GM12878 (cell line): ENCODE measurements at regions not wholly inside any gene's neighbourhood (a gene's known extent, or its start where the extent isn't known, plus 50 kb on each side); places are given as distances from the start of the nearest gene placed in this dataset.

ENCODE experiments used
- ATAC-seq: fragments of 200-7000 bp; cut with Tn5 transposase; 3 replicates; pipeline ENCODE4 v1.9.1; 2020; ENCODE audit warnings: mild to moderate bottlenecking, moderate library complexity
- BruUV-seq: library from RNA; stranded (reverse); fragments of 400-500 nt; replicated peaks from 2 replicates; lab custom pipeline; 2021; lab: Mats Ljungman, UMichigan
- CTCF ChIA-PET: fragments of 300-600 bp; sonication (Branson Sonifier 250); formaldehyde crosslinking; extraction: SDS; loops from one replicate; lab custom pipeline; 2021; ENCODE audit warnings: inconsistent platforms; lab: Yijun Ruan, JAX
- POLR2A ChIA-PET: fragments of 350-600 bp; formaldehyde crosslinking; extraction: SDS; loops from one replicate; lab custom pipeline; 2021; ENCODE audit warnings: inconsistent platforms; lab: Charles Lee
- RAD21 ChIA-PET: fragments of 300-600 bp; sonication (Branson Sonifier 250); formaldehyde crosslinking; loops from one replicate; lab custom pipeline; 2023; ENCODE audit warnings: antibody characterized with exemption; ENCODE audit not compliant: unreplicated experiment; lab: Charles Lee
- SMC1A ChIA-PET: fragments of 300-600 bp; sonication (Branson Sonifier 250); formaldehyde crosslinking; loops from one replicate; lab custom pipeline; 2023; ENCODE audit not compliant: unreplicated experiment, uncharacterized antibody; lab: Charles Lee
- DNase-seq: peaks from one replicate; pipeline ENCODE4 v3.0.0-alpha.2; 2011; ENCODE audit warnings: low read depth, low spot score
- FAIRE-seq: peaks from 3 replicates; lab custom pipeline; 2011; peaks lifted over from hg19 to GRCh38; lab: Jason Lieb, UNC
- H2AFZ ChIP-seq: 2 replicates; pipeline ENCODE4 v1.6.0; 2011; ENCODE audit warnings: low read depth, low read length, control low read depth; ENCODE audit not compliant: control insufficient read depth
- H3K27ac ChIP-seq: 2 replicates; pipeline ENCODE4 v1.5.1; 2011; ENCODE audit warnings: control low read depth; ENCODE audit not compliant: control insufficient read depth, insufficient read depth
- H3K27me3 ChIP-seq, 2 experiments: replicated peaks in 1 of 2; 2 replicates each; pipeline versions ENCODE4 v1.6.0 to v1.6.1; 2011; ENCODE audit warnings: low read length in 1 of 2; ENCODE audit not compliant: control insufficient read depth in 2 of 2, insufficient read depth in 2 of 2
- H3K36me3 ChIP-seq, 2 experiments: 2 replicates each; pipeline ENCODE4 v1.5.1; 2011; ENCODE audit warnings: low read length in 1 of 2; ENCODE audit not compliant: control insufficient read depth in 2 of 2, insufficient read depth in 2 of 2
- H3K4me1 ChIP-seq: 2 replicates; pipeline ENCODE4 v1.6.1; 2011; ENCODE audit warnings: mild to moderate bottlenecking, low read length, moderate library complexity, mixed read lengths; ENCODE audit not compliant: control insufficient read depth, insufficient read depth
- H3K4me2 ChIP-seq: 2 replicates; pipeline ENCODE4 v1.6.0; 2011; ENCODE audit warnings: control low read depth; ENCODE audit not compliant: control insufficient read depth, insufficient read depth
- H3K4me3 ChIP-seq: fragments of 200-600 bp; sonication (generic); 2 replicates; pipeline ENCODE4 v1.5.1; 2016
- H3K79me2 ChIP-seq: 2 replicates; pipeline ENCODE4 v1.6.0; 2011; ENCODE audit warnings: low read length; ENCODE audit not compliant: control insufficient read depth, insufficient read depth
- H3K9ac ChIP-seq: 2 replicates; pipeline ENCODE4 v1.8.0; 2011; ENCODE audit warnings: low read length, control low read depth, mixed read lengths; ENCODE audit not compliant: control insufficient read depth, insufficient read depth
- H3K9me3 ChIP-seq: replicated peaks from 3 replicates; pipeline ENCODE4 v1.5.1; 2011; ENCODE audit warnings: mild to moderate bottlenecking, low read length; ENCODE audit not compliant: control insufficient read depth, insufficient read depth
- H4K20me1 ChIP-seq: 2 replicates; pipeline ENCODE4 v1.6.0; 2011; ENCODE audit not compliant: control insufficient read depth, insufficient read depth
- CEBPB ChIP-seq, 2 experiments: fragments of 150-350 bp in 1 of 2; IDR thresholded peaks; 2 replicates each; pipeline ENCODE4 v1.6.1; 2012 to 2014; ENCODE audit warnings: low read depth in 2 of 2, low read length in 2 of 2, borderline replicate concordance in 1 of 2, inconsistent platforms in 1 of 2
- DPF2 ChIP-seq: fragments of 450-650 bp; IDR thresholded peaks from 2 replicates; pipeline ENCODE4 v1.6.1; 2017; ENCODE audit warnings: mild to moderate bottlenecking
- HDGF ChIP-seq: fragments of 450-650 bp; IDR thresholded peaks from 2 replicates; pipeline ENCODE4 v1.6.1; 2016; ENCODE audit warnings: antibody characterized with exemption
- NR2C2 ChIP-seq: IDR thresholded peaks from 2 replicates; pipeline ENCODE4 v1.6.1; 2011; ENCODE audit warnings: borderline replicate concordance, low read depth; ENCODE audit not compliant: control insufficient read depth, insufficient read length
- RAD21 ChIP-seq: IDR thresholded peaks from 2 replicates; pipeline ENCODE4 v1.6.1; 2011; ENCODE audit warnings: mild to moderate bottlenecking, low read depth, low read length, moderate library complexity; ENCODE audit not compliant: insufficient read depth
- RAD51 ChIP-seq: fragments of 450-650 bp; IDR thresholded peaks from 2 replicates; pipeline ENCODE4 v1.6.1; 2016; ENCODE audit warnings: moderate library complexity, mild to moderate bottlenecking, inconsistent platforms
- SUPT20H ChIP-seq: IDR thresholded peaks from 2 replicates; pipeline ENCODE4 v1.6.1; 2011; ENCODE audit warnings: low read depth, mild to moderate bottlenecking, low read length, moderate library complexity, borderline replicate concordance; ENCODE audit not compliant: control insufficient read depth
- YY1 ChIP-seq: IDR thresholded peaks from 2 replicates; pipeline ENCODE4 v1.6.1; 2011; ENCODE audit warnings: low read depth, mild to moderate bottlenecking, low read length
- ZNF207 ChIP-seq: fragments of 450-650 bp; IDR thresholded peaks from 2 replicates; pipeline ENCODE4 v1.6.1; 2014; ENCODE audit warnings: antibody characterized with exemption, mild to moderate bottlenecking, borderline replicate concordance
- ZNF24 ChIP-seq: fragments of 450-650 bp; IDR thresholded peaks from 2 replicates; pipeline ENCODE4 v1.6.1; 2017; ENCODE audit warnings: antibody characterized with exemption, mild to moderate bottlenecking
- ZNF384 ChIP-seq: IDR thresholded peaks from 2 replicates; pipeline ENCODE4 v1.6.1; 2012; ENCODE audit warnings: low read depth, mild to moderate bottlenecking, low read length, improper control_type of control experiment, borderline replicate concordance
- WGBS: methylation state at CpG from one replicate; pipeline ENCODE4 v1.1.6; 2016; ENCODE audit warnings: low lambda C conversion rate; ENCODE audit not compliant: insufficient replicate concordance, insufficient coverage; ENCODE audit errors: missing lambda C conversion rate; 5-methylcytosine and 5-hydroxymethylcytosine counted together
- in situ Hi-C: fragments of 300-500 bp; cut with MboI; formaldehyde crosslinking; loops from 9 replicates; pipeline ENCODE4 v1.14.3; 2018; ENCODE audit warnings: mixed read lengths
- intact Hi-C: fragments of 100-400 bp; cut with micrococcal nuclease; formaldehyde crosslinking; loops from one replicate; pipeline ENCODE4 v1.14.2; 2022; ENCODE audit not compliant: unreplicated experiment
- TF ChIP-seq, protein P1 (sequence below): IDR thresholded peaks from 2 replicates; pipeline ENCODE4 v1.6.1; 2011; ENCODE audit warnings: mild to moderate bottlenecking, low read depth, low read length, moderate library complexity; ENCODE audit not compliant: insufficient replicate concordance
- TF ChIP-seq, protein P2 (sequence below): fragments of 450-650 bp; formaldehyde crosslinking; IDR thresholded peaks from 2 replicates; pipeline ENCODE4 v1.4.0; 2022; ENCODE audit warnings: mild to moderate bottlenecking, moderate library complexity
- TF ChIP-seq, protein P3 (sequence below): IDR thresholded peaks from 2 replicates; pipeline ENCODE4 v1.6.1; 2012; ENCODE audit warnings: low read depth, low read length, improper control_type of control experiment

DNA sequence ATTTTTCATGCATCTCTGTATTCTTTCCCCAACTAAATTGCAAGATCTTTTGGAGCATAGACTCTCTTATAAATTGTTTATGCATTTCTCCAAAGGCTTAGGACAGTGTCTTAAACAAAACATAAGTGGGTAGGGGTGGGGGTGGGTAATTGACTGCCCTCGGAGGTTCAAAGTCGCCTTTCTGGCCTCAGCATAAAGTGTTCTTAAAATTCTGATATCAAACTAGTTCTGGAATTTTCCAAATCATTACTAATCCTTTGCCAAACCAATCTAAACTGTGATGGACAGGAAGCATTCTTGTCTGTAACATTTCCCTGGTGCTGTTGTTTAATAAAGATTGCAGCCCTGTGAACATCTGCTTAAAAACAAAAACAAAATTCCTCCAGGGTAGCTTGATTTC, 61.8 kb upstream of the FAT3 start:
- ChIA-PET CTCF (no interaction called here), SMC1A (no interaction called here), POLR2A (interaction anchor here (0.6 kb wide), 1 partner anchor 11 kb away, joined by 6 read pairs; no protein-coding TSS in a partner anchor), RAD21 (no interaction called here)
- Histone ChIP-seq H3K9me3 (no peaks in the 10 kb centered on the region), H3K9ac (no peak overlapping the region), H3K4me1 (no peaks in the 10 kb centered on the region), H3K36me3 (no peaks in the 10 kb centered on the region), H3K79me2 (no peaks in the 10 kb centered on the region), H3K4me3 (no peak overlapping the region), H3K4me2 (no peak overlapping the region), H3K27me3 (no peaks in the 10 kb centered on the region), H4K20me1 (no peaks in the 10 kb centered on the region), H2AFZ (no peak overlapping the region), H3K27ac (no peak overlapping the region)
- BruUV-seq, result no TSS peak
- WGBS, result 2% methylated on average over 2 of the region's 2 CpGs
- in situ Hi-C loops, result no loop called here
- no peak for DNase-seq
- FAIRE-seq, result no peak
- intact Hi-C loops, result no loop called here
- no peak for ATAC-seq
- TF ChIP-seq ZNF384 (no peak), ZNF24 (no peak), CEBPB (IDR thresholded peaks at IDR 0.05; ENCODE audit: borderline replicate concordance in 1 of 2, low read depth in 2 of 2, low read length in 2 of 2) (no peak), DPF2 (no peak), YY1 (no peak), HDGF (no peak)
- TF ChIP-seq, protein P1, sequence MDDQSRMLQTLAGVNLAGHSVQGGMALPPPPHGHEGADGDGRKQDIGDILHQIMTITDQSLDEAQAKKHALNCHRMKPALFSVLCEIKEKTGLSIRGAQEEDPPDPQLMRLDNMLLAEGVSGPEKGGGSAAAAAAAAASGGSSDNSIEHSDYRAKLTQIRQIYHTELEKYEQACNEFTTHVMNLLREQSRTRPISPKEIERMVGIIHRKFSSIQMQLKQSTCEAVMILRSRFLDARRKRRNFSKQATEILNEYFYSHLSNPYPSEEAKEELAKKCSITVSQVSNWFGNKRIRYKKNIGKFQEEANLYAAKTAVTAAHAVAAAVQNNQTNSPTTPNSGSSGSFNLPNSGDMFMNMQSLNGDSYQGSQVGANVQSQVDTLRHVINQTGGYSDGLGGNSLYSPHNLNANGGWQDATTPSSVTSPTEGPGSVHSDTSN, result no peak

DNA sequence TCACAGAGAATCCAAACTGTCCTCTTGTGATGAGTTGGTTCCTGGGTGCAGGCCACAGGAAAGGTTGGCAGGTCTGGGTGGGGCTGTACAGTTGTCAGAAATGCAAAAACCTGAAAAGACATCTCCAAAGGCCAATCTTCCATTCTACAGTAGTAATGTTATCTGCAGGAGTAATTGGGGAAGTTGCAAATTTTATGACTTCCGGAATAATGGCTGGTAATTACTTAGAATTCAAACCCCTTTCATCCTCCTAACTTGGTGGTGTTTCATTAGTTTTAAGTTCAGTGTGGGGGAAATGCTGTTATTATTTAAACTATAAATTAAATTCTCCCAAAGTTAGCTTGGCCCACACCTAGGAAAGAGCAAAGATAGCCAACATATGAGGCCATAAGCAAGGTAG, 64.7 kb upstream of the FAT3 start:
- no peak overlapping the region for H3K27ac ChIP-seq
- no peak overlapping the region for H2AFZ ChIP-seq
- ATAC-seq (no peak), FAIRE-seq (no peak), DNase-seq (no peak)
- H4K20me1 ChIP-seq, result no peaks in the 10 kb centered on the region
- H3K27me3 ChIP-seq, result no peaks in the 10 kb centered on the region
- RAD21 ChIA-PET, result no interaction called here
- POLR2A ChIA-PET, result no interaction called here
- H3K79me2 ChIP-seq, result no peaks in the 10 kb centered on the region
- 37% methylated on average over 1 of the region's 1 CpG for WGBS
- H3K4me2 ChIP-seq, result no peak overlapping the region
- BruUV-seq, result no TSS peak
- SMC1A ChIA-PET, result no interaction called here
- H3K9ac ChIP-seq, result no peak overlapping the region
- in situ Hi-C loops, result no loop called here
- no peaks in the 10 kb centered on the region for H3K9me3 ChIP-seq
- intact Hi-C loops, result no loop called here
- no peaks in the 10 kb centered on the region for H3K4me1 ChIP-seq
- H3K4me3 ChIP-seq, result no peak overlapping the region
- H3K36me3 ChIP-seq, result no peaks in the 10 kb centered on the region
- CTCF ChIA-PET, result no interaction called here
- TF ChIP-seq, protein P2, sequence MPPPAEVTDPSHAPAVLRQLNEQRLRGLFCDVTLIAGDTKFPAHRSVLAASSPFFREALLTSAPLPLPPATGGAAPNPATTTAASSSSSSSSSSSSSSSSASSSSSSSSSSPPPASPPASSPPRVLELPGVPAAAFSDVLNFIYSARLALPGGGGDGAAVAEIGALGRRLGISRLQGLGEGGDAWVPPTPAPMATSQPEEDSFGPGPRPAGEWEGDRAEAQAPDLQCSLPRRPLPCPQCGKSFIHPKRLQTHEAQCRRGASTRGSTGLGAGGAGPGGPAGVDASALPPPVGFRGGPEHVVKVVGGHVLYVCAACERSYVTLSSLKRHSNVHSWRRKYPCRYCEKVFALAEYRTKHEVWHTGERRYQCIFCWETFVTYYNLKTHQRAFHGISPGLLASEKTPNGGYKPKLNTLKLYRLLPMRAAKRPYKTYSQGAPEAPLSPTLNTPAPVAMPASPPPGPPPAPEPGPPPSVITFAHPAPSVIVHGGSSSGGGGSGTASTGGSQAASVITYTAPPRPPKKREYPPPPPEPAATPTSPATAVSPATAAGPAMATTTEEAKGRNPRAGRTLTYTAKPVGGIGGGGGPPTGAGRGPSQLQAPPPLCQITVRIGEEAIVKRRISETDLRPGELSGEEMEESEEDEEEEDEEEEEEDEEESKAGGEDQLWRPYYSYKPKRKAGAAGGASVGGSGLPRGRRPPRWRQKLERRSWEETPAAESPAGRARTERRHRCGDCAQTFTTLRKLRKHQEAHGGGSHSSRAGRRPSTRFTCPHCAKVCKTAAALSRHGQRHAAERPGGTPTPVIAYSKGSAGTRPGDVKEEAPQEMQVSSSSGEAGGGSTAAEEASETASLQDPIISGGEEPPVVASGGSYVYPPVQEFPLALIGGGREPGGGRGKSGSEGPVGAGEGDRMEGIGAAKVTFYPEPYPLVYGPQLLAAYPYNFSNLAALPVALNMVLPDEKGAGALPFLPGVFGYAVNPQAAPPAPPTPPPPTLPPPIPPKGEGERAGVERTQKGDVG, result no peak
- TF ChIP-seq NR2C2 (no peak), RAD21 (no peak), SUPT20H (no peak), ZNF207 (no peak), RAD51 (no peak)
- TF ChIP-seq, protein P3, sequence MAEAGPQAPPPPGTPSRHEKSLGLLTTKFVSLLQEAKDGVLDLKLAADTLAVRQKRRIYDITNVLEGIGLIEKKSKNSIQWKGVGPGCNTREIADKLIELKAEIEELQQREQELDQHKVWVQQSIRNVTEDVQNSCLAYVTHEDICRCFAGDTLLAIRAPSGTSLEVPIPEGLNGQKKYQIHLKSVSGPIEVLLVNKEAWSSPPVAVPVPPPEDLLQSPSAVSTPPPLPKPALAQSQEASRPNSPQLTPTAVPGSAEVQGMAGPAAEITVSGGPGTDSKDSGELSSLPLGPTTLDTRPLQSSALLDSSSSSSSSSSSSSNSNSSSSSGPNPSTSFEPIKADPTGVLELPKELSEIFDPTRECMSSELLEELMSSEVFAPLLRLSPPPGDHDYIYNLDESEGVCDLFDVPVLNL, result no peak
